ENCODE measurements at regions not wholly inside any gene's neighbourhood (a gene's known extent, or its start where the extent isn't known, plus 50 kb on each side); places are given as distances from the start of the nearest gene placed in this dataset.

- no peak for DNase-seq (ENCODE audit: low read depth)
- TF ChIP-seq CTCF (IDR thresholded peaks at IDR 0.05; ENCODE audit: low read depth, low read length), result no peak
- TF ChIP-seq POLR2A (IDR thresholded peaks at IDR 0.05; ENCODE audit: extremely low read depth, insufficient read length), result no peak
- TF ChIP-seq MYC (IDR thresholded peaks at IDR 0.05; ENCODE audit: low read depth, low read length), result no peak
- no peak for TF ChIP-seq MAX (IDR thresholded peaks at IDR 0.05; ENCODE audit: low read depth, low read length)
- H3K4me3 ChIP-seq (ENCODE audit: low read depth, low read length), result no peak overlapping the region
Observed at GRCh38 chr13:81539643-81540150, 1198.8 kb upstream of the SPRY2 start.

- DNase-seq (ENCODE audit: low read depth), result no peak
- TF ChIP-seq MYC (IDR thresholded peaks at IDR 0.05; ENCODE audit: low read depth, low read length), result no peak
- TF ChIP-seq CTCF (IDR thresholded peaks at IDR 0.05; ENCODE audit: low read depth, low read length), result no peak
- no peak for TF ChIP-seq POLR2A (IDR thresholded peaks at IDR 0.05; ENCODE audit: extremely low read depth, insufficient read length)
- TF ChIP-seq MAX (IDR thresholded peaks at IDR 0.05; ENCODE audit: low read depth, low read length), result no peak
- H3K4me3 ChIP-seq (ENCODE audit: low read depth, low read length), result no peak overlapping the region
Observed at GRCh38 chr13:81498969-81499368, 1158.0 kb upstream of the SPRY2 start.

- H3K4me3 ChIP-seq (ENCODE audit: low read depth, low read length), result no peak overlapping the region
- TF ChIP-seq MAX (IDR thresholded peaks at IDR 0.05; ENCODE audit: low read depth, low read length) (no peak), MYC (IDR thresholded peaks at IDR 0.05; ENCODE audit: low read depth, low read length) (no peak), CTCF (IDR thresholded peaks at IDR 0.05; ENCODE audit: low read depth, low read length) (no peak), POLR2A (IDR thresholded peaks at IDR 0.05; ENCODE audit: extremely low read depth, insufficient read length) (no peak)
- no peak for DNase-seq (ENCODE audit: low read depth)
Observed at GRCh38 chr13:81493144-81493543, 1152.2 kb upstream of the SPRY2 start.

- no peak overlapping the region for H3K4me3 ChIP-seq (ENCODE audit: low read depth, low read length)
- TF ChIP-seq MAX (IDR thresholded peaks at IDR 0.05; ENCODE audit: low read depth, low read length), result no peak
- DNase-seq (ENCODE audit: low read depth), result no peak
Observed at GRCh38 chr13:81492449-81492848, 1151.5 kb upstream of the SPRY2 start.

GRCh38 chr13:81488021-81488420 lies 1147.1 kb upstream of the SPRY2 start:
- TF ChIP-seq POLR2A (IDR thresholded peaks at IDR 0.05; ENCODE audit: extremely low read depth, insufficient read length) (no peak), MYC (IDR thresholded peaks at IDR 0.05; ENCODE audit: low read depth, low read length) (no peak), MAX (IDR thresholded peaks at IDR 0.05; ENCODE audit: low read depth, low read length) (no peak), CTCF (IDR thresholded peaks at IDR 0.05; ENCODE audit: low read depth, low read length) (no peak)
- no peak for DNase-seq (ENCODE audit: low read depth)

GRCh38 chr13:81487151-81487550 lies 1146.2 kb upstream of the SPRY2 start:
- peak; percentile 60 for DNase-seq (ENCODE audit: low read depth)
- no peak overlapping the region for H3K4me3 ChIP-seq (ENCODE audit: low read depth, low read length)
- no peak for TF ChIP-seq POLR2A (IDR thresholded peaks at IDR 0.05; ENCODE audit: extremely low read depth, insufficient read length)
- peak; percentile 41 for TF ChIP-seq CTCF (IDR thresholded peaks at IDR 0.05; ENCODE audit: low read depth, low read length)

More at GRCh38 chr13:81488021-81488420, 1147.1 kb upstream of the SPRY2 start:
- H3K4me3 ChIP-seq (ENCODE audit: low read depth, low read length), result no peak overlapping the region
